ENCODE measurements at regions not wholly inside any gene's neighbourhood (a gene's known extent, or its start where the extent isn't known, plus 50 kb on each side); places are given as distances from the start of the nearest gene placed in this dataset.

DNA sequence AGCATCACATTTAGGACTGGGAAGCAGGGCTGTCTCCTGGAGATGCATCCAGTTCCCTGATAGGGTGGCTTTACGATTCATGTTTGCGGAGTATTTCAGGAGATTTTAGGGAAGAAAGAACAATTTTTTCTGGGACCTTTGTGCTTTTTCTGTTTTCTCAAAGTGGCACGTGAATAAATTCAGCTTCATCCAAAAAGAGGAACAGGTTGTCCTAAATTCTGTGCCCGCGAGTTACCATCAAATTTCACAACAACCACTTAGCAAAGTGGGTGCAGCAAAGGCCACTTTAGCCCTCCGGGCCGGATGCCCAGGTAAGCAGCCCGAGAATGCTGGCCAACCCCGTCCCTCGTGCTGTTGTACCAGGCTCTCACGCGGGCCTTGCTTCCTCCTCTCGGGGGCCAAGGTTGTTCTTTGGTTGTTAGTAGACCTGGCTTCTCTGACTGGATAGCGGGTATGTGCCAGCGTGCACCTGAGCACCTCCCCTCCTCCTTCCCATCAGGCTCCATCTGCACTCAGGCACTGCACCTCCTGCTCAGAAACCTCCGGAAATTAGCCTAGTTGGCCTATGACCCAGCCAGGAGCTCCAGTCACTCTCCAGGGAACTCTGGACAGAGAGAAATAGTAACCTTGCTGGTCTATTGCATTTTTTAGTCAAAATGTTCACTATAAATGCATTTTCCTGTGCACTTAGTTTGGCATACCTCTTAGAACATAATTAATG lies 83.0 kb downstream of the CMPK2 start:
- no peaks in the 10 kb centered on the region for H4K20me1 ChIP-seq (ENCODE audit: insufficient read depth)
- H3K27ac ChIP-seq (ENCODE audit: low read length), result no peak overlapping the region
- H2AFZ ChIP-seq (ENCODE audit: low read depth, low read length), result no peak overlapping the region
- H3K27me3 ChIP-seq (ENCODE audit: insufficient read depth, low read depth, low read length), result no peaks in the 10 kb centered on the region
- no peak overlapping the region for H3K4me3 ChIP-seq (ENCODE audit: low read length)
- no peaks in the 10 kb centered on the region for H3K9me2 ChIP-seq (ENCODE audit: insufficient read depth, low read length)
- no peak overlapping the region for H3K4me2 ChIP-seq (ENCODE audit: low read length)
- H3K79me2 ChIP-seq (replicated peaks; ENCODE audit: insufficient read depth, low read length), result no peaks in the 10 kb centered on the region
- H3K9me3 ChIP-seq (ENCODE audit: low read length), result no peaks in the 10 kb centered on the region
- no peaks in the 10 kb centered on the region for H3K36me3 ChIP-seq (ENCODE audit: insufficient read depth, low read length)
- no peak for TF ChIP-seq SMC3 (conservative IDR thresholded peaks at IDR 0.05; ENCODE audit: poor library complexity)
- no peak for TF ChIP-seq RAD21 (conservative IDR thresholded peaks at IDR 0.05)
- TF ChIP-seq MXI1 (conservative IDR thresholded peaks at IDR 0.05; ENCODE audit: poor library complexity, severe bottlenecking), result no peak
- no peak overlapping the region for H3K9ac ChIP-seq (ENCODE audit: low read length)
- no peaks in the 10 kb centered on the region for H3F3A ChIP-seq (ENCODE audit: insufficient read depth, low read length, poor library complexity, severe bottlenecking)

DNA sequence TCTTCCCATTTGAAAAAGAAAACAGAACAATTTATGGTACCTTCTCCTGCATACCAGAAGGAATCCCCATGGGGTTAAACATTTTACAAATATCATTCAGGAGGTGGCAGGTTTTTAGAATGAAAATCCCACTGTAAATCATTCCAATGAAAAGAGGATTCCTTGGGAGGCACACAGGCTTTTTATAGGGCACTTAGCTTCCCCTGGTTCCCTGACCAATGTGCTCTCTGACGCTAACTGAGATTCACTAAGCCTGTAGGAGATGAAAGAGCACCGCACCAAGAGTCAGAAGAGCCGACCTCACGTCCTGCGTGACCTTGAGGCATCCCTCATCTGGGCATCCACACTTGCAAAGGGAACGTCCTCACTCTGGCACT lies 82.5 kb downstream of the CMPK2 start:
- H3F3A ChIP-seq (ENCODE audit: insufficient read depth, low read length, poor library complexity, severe bottlenecking), result no peaks in the 10 kb centered on the region
- H3K27me3 ChIP-seq (ENCODE audit: insufficient read depth, low read depth, low read length), result no peaks in the 10 kb centered on the region
- no peak overlapping the region for H3K9ac ChIP-seq (ENCODE audit: low read length)
- no peaks in the 10 kb centered on the region for H4K20me1 ChIP-seq (ENCODE audit: insufficient read depth)
- no peaks in the 10 kb centered on the region for H3K79me2 ChIP-seq (replicated peaks; ENCODE audit: insufficient read depth, low read length)
- H3K9me2 ChIP-seq (ENCODE audit: insufficient read depth, low read length), result no peaks in the 10 kb centered on the region
- no peak overlapping the region for H3K27ac ChIP-seq (ENCODE audit: low read length)
- H3K36me3 ChIP-seq (ENCODE audit: insufficient read depth, low read length), result no peaks in the 10 kb centered on the region
- H3K4me3 ChIP-seq (ENCODE audit: low read length), result no peak overlapping the region
- H3K9me3 ChIP-seq (ENCODE audit: low read length), result no peaks in the 10 kb centered on the region
- H2AFZ ChIP-seq (ENCODE audit: low read depth, low read length), result no peak overlapping the region
- TF ChIP-seq, protein P1, sequence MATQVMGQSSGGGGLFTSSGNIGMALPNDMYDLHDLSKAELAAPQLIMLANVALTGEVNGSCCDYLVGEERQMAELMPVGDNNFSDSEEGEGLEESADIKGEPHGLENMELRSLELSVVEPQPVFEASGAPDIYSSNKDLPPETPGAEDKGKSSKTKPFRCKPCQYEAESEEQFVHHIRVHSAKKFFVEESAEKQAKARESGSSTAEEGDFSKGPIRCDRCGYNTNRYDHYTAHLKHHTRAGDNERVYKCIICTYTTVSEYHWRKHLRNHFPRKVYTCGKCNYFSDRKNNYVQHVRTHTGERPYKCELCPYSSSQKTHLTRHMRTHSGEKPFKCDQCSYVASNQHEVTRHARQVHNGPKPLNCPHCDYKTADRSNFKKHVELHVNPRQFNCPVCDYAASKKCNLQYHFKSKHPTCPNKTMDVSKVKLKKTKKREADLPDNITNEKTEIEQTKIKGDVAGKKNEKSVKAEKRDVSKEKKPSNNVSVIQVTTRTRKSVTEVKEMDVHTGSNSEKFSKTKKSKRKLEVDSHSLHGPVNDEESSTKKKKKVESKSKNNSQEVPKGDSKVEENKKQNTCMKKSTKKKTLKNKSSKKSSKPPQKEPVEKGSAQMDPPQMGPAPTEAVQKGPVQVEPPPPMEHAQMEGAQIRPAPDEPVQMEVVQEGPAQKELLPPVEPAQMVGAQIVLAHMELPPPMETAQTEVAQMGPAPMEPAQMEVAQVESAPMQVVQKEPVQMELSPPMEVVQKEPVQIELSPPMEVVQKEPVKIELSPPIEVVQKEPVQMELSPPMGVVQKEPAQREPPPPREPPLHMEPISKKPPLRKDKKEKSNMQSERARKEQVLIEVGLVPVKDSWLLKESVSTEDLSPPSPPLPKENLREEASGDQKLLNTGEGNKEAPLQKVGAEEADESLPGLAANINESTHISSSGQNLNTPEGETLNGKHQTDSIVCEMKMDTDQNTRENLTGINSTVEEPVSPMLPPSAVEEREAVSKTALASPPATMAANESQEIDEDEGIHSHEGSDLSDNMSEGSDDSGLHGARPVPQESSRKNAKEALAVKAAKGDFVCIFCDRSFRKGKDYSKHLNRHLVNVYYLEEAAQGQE (IDR thresholded peaks at IDR 0.05; ENCODE audit: borderline replicate concordance), result no peak
- TF ChIP-seq MXI1 (conservative IDR thresholded peaks at IDR 0.05; ENCODE audit: poor library complexity, severe bottlenecking), result no peak
- TF ChIP-seq TAF1 (IDR thresholded peaks at IDR 0.05; ENCODE audit: low read depth), result no peak
- TF ChIP-seq, protein P2, sequence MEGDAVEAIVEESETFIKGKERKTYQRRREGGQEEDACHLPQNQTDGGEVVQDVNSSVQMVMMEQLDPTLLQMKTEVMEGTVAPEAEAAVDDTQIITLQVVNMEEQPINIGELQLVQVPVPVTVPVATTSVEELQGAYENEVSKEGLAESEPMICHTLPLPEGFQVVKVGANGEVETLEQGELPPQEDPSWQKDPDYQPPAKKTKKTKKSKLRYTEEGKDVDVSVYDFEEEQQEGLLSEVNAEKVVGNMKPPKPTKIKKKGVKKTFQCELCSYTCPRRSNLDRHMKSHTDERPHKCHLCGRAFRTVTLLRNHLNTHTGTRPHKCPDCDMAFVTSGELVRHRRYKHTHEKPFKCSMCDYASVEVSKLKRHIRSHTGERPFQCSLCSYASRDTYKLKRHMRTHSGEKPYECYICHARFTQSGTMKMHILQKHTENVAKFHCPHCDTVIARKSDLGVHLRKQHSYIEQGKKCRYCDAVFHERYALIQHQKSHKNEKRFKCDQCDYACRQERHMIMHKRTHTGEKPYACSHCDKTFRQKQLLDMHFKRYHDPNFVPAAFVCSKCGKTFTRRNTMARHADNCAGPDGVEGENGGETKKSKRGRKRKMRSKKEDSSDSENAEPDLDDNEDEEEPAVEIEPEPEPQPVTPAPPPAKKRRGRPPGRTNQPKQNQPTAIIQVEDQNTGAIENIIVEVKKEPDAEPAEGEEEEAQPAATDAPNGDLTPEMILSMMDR (IDR thresholded peaks at IDR 0.05; ENCODE audit: poor library complexity, severe bottlenecking), result no peak
- no peak for TF ChIP-seq POLR2AphosphoS5 (IDR thresholded peaks at IDR 0.05)
- no peak for TF ChIP-seq RAD21 (conservative IDR thresholded peaks at IDR 0.05)
- no peak for TF ChIP-seq EZH2 (IDR thresholded peaks at IDR 0.05; ENCODE audit: borderline replicate concordance, insufficient read depth, low read length, poor library complexity, severe bottlenecking)
- no peak for TF ChIP-seq SMC3 (conservative IDR thresholded peaks at IDR 0.05; ENCODE audit: poor library complexity)
- TF ChIP-seq EP300 (conservative IDR thresholded peaks at IDR 0.05; ENCODE audit: poor library complexity, severe bottlenecking), result no peak
- no peak overlapping the region for H3K4me2 ChIP-seq (ENCODE audit: low read length)

Data from neural cell (in vitro differentiated cells).